ENCODE measurements at regions not wholly inside any gene's neighbourhood (a gene's known extent, or its start where the extent isn't known, plus 50 kb on each side); places are given as distances from the start of the nearest gene placed in this dataset.

- TF ChIP-seq, protein P1, sequence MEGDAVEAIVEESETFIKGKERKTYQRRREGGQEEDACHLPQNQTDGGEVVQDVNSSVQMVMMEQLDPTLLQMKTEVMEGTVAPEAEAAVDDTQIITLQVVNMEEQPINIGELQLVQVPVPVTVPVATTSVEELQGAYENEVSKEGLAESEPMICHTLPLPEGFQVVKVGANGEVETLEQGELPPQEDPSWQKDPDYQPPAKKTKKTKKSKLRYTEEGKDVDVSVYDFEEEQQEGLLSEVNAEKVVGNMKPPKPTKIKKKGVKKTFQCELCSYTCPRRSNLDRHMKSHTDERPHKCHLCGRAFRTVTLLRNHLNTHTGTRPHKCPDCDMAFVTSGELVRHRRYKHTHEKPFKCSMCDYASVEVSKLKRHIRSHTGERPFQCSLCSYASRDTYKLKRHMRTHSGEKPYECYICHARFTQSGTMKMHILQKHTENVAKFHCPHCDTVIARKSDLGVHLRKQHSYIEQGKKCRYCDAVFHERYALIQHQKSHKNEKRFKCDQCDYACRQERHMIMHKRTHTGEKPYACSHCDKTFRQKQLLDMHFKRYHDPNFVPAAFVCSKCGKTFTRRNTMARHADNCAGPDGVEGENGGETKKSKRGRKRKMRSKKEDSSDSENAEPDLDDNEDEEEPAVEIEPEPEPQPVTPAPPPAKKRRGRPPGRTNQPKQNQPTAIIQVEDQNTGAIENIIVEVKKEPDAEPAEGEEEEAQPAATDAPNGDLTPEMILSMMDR (IDR thresholded peaks at IDR 0.05), result no peak
- no peak for TF ChIP-seq POLR2A (IDR thresholded peaks at IDR 0.05)
Measured at GRCh38 chr4:38538517-38538916, 125.5 kb upstream of the KLF3 start.
